OCI-LY7 (cell line): ENCODE measurements at regions not wholly inside any gene's neighbourhood (a gene's known extent, or its start where the extent isn't known, plus 50 kb on each side); places are given as distances from the start of the nearest gene placed in this dataset.

ENCODE experiments used
- BruUV-seq: library from RNA; stranded (reverse); fragments of 400-500 nt; replicated peaks from 2 replicates; lab custom pipeline; 2021; lab: Mats Ljungman, UMichigan
- CTCF ChIA-PET: fragments of 300-600 bp; sonication (Branson Sonifier 250); formaldehyde crosslinking; loops from one replicate; lab custom pipeline; 2022; ENCODE audit warnings: antibody characterized with exemption; ENCODE audit not compliant: unreplicated experiment; lab: Charles Lee
- POLR2A ChIA-PET: fragments of 300-600 bp; sonication (Branson Sonifier 250); formaldehyde crosslinking; loops from one replicate; lab custom pipeline; 2022; ENCODE audit warnings: antibody characterized with exemption; lab: Charles Lee
- DNase-seq: peaks from one replicate; pipeline ENCODE4 v3.0.0-alpha.2; 2015; ENCODE audit warnings: low spot score
- H2AFZ ChIP-seq: fragments of 200-600 bp; sonication (generic), shearing (Covaris generic); 2 replicates; pipeline ENCODE4 v1.6.1; 2014; ENCODE audit warnings: mild to moderate bottlenecking, antibody characterized with exemption, low read length, moderate library complexity
- H3K27ac ChIP-seq: fragments of 200-600 bp; sonication (generic); 2 replicates; pipeline ENCODE4 v1.5.1; 2014; ENCODE audit warnings: mixed run types, low read depth, mild to moderate bottlenecking, moderate library complexity, low read length, inconsistent platforms; ENCODE audit not compliant: poor library complexity, severe bottlenecking
- H3K36me3 ChIP-seq: fragments of 200-600 bp; sonication (generic); 2 replicates; pipeline ENCODE4 v1.6.1; 2014; ENCODE audit warnings: mild to moderate bottlenecking, antibody characterized with exemption, low read length, moderate library complexity, mixed read lengths; ENCODE audit not compliant: insufficient read depth
- H3K4me1 ChIP-seq: fragments of 200-600 bp; sonication (generic); 2 replicates; pipeline ENCODE4 v1.5.1; 2014; ENCODE audit warnings: mild to moderate bottlenecking, low read length; ENCODE audit not compliant: insufficient read depth, poor library complexity, severe bottlenecking
- H3K4me2 ChIP-seq: fragments of 200-600 bp; sonication (generic); 2 replicates; pipeline ENCODE4 v1.6.1; 2014; ENCODE audit warnings: mild to moderate bottlenecking, low read length
- H3K4me3 ChIP-seq: fragments of 200-600 bp; sonication (generic); 2 replicates; pipeline ENCODE4 v1.5.1; 2014; ENCODE audit warnings: mild to moderate bottlenecking, low read depth, low read length; ENCODE audit not compliant: poor library complexity, severe bottlenecking
- H3K79me2 ChIP-seq: fragments of 200-600 bp; sonication (generic); 2 replicates; pipeline ENCODE4 v1.6.1; 2016; ENCODE audit warnings: low read depth, mild to moderate bottlenecking, low read length, moderate library complexity, mixed read lengths; ENCODE audit not compliant: insufficient read depth
- H3K9me2 ChIP-seq: fragments of 200-600 bp; sonication (generic); 2 replicates; pipeline ENCODE4 v1.6.1; 2016; ENCODE audit warnings: mild to moderate bottlenecking, low read length, mixed read lengths; ENCODE audit not compliant: insufficient read depth
- H3K9me3 ChIP-seq: fragments of 200-600 bp; sonication (generic); 2 replicates; pipeline ENCODE4 v1.6.1; 2014; ENCODE audit warnings: mild to moderate bottlenecking, mixed run types, low read length, mixed read lengths
- H4K20me1 ChIP-seq: fragments of 200-600 bp; sonication (generic); 2 replicates; pipeline ENCODE4 v1.6.1; 2014; ENCODE audit warnings: mild to moderate bottlenecking, antibody characterized with exemption, low read length, moderate library complexity, mixed read lengths; ENCODE audit not compliant: insufficient read depth
- CTCF ChIP-seq: fragments of 200-600 bp; sonication (generic); conservative IDR thresholded peaks from 2 replicates; pipeline ENCODE4 v1.5.1; 2014; ENCODE audit warnings: mild to moderate bottlenecking, antibody characterized with exemption, low read length, moderate library complexity, mixed read lengths
- EZH2phosphoT487 ChIP-seq: fragments of 200-600 bp; sonication (generic); IDR thresholded peaks from 2 replicates; pipeline ENCODE4 v1.6.1; 2018; ENCODE audit warnings: low read depth, borderline replicate concordance, mild to moderate bottlenecking, mixed run types, antibody characterized with exemption, low read length, moderate library complexity, mixed read lengths
- intact Hi-C: fragments of 100-400 bp; cut with micrococcal nuclease; formaldehyde crosslinking; loops from one replicate; pipeline ENCODE4 v1.10.0; 2022; ENCODE audit not compliant: unreplicated experiment

- no TSS peak for BruUV-seq
- Histone ChIP-seq H3K9me3 (no peaks in the 10 kb centered on the region), H3K4me1 (no peaks in the 10 kb centered on the region), H3K36me3 (no peaks in the 10 kb centered on the region), H4K20me1 (no peaks in the 10 kb centered on the region), H3K79me2 (no peaks in the 10 kb centered on the region), H3K27ac (no peak overlapping the region), H3K4me2 (no peak overlapping the region), H3K9me2 (no peaks in the 10 kb centered on the region), H2AFZ (no peak overlapping the region), H3K4me3 (no peak overlapping the region)
- TF ChIP-seq CTCF = no peak
- no peak for TF ChIP-seq EZH2phosphoT487
- intact Hi-C loops = no loop called here
- CTCF ChIA-PET = no interaction called here
- DNase-seq = no peak
- POLR2A ChIA-PET = interaction anchor here (0.6 to 0.7 kb wide), 2 partner anchors 59 to 1079 kb away, joined by 3 read pairs; no protein-coding TSS in a partner anchor
These were observed 516.8 kb upstream of the SPANXN1 start for GRCh38 chrX:144730471-144730870.

GRCh38 chrX:144732588-144732987, 514.7 kb upstream of the SPANXN1 start:
- Histone ChIP-seq H3K36me3 (no peaks in the 10 kb centered on the region), H3K4me3 (no peak overlapping the region), H3K27ac (no peak overlapping the region), H3K9me2 (no peaks in the 10 kb centered on the region), H3K79me2 (no peaks in the 10 kb centered on the region), H3K9me3 (no peaks in the 10 kb centered on the region), H3K4me1 (no peaks in the 10 kb centered on the region), H2AFZ (no peak overlapping the region), H3K4me2 (no peak overlapping the region), H4K20me1 (no peaks in the 10 kb centered on the region)
- DNase-seq = no peak
- intact Hi-C loops = no loop called here
- no peak for TF ChIP-seq EZH2phosphoT487
- TF ChIP-seq CTCF = no peak
- CTCF ChIA-PET = no interaction called here
- POLR2A ChIA-PET = no interaction called here
- BruUV-seq = no TSS peak

GRCh38 chrX:144738246-144738645, 509.1 kb upstream of the SPANXN1 start:
- ChIA-PET CTCF (no interaction called here), POLR2A (no interaction called here)
- H4K20me1 ChIP-seq = no peaks in the 10 kb centered on the region
- H3K36me3 ChIP-seq = no peaks in the 10 kb centered on the region
- H3K4me1 ChIP-seq = no peaks in the 10 kb centered on the region
- no peak overlapping the region for H3K27ac ChIP-seq
- H3K4me2 ChIP-seq = no peak overlapping the region
- no peaks in the 10 kb centered on the region for H3K9me3 ChIP-seq
- H3K79me2 ChIP-seq = no peaks in the 10 kb centered on the region
- H2AFZ ChIP-seq = no peak overlapping the region
- BruUV-seq = no TSS peak
- H3K9me2 ChIP-seq = no peaks in the 10 kb centered on the region
- intact Hi-C loops = no loop called here
- TF ChIP-seq EZH2phosphoT487 (no peak), CTCF (no peak)
- no peak overlapping the region for H3K4me3 ChIP-seq
- no peak for DNase-seq
